MV-4-11 (cell line): ENCODE measurements at regions not wholly inside any gene's neighbourhood (a gene's known extent, or its start where the extent isn't known, plus 50 kb on each side); places are given as distances from the start of the nearest gene placed in this dataset.
"Not testable (repeated sequence)": the region's sequence is repeated elsewhere in the genome, so short reads cannot be mapped to it uniquely, and the experiment has no call there.

ENCODE experiments used
- DNase-seq: peaks from one replicate; lab custom pipeline; 2025; lab: John Stamatoyannopoulos, UW

- no peak for DNase-seq
Observed at GRCh38 chr12:46884362-46884761, 58.6 kb upstream of the SLC38A4 start.

- DNase-seq = no peak
Observed at GRCh38 chr12:46886541-46887041, 60.8 kb upstream of the SLC38A4 start.

DNA sequence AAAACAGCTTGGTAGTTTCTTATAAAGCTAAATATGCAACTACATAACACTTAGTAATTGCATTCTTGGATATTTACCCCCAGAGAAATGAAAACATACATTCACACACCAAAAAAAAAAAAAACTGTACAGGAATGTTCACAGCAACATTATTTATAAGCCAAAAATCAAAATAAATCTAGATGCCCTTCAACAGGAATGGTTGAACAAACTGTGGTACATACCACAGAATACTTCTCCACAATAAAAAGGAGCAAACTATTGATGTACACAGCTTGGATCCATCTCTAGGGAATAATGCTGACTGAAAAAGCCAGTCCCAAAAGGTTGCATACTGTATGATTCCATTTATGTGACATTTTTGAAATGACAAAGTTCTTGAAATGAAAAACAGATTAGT, 62.1 kb upstream of the SLC38A4 start:
- DNase-seq = no peak

DNA sequence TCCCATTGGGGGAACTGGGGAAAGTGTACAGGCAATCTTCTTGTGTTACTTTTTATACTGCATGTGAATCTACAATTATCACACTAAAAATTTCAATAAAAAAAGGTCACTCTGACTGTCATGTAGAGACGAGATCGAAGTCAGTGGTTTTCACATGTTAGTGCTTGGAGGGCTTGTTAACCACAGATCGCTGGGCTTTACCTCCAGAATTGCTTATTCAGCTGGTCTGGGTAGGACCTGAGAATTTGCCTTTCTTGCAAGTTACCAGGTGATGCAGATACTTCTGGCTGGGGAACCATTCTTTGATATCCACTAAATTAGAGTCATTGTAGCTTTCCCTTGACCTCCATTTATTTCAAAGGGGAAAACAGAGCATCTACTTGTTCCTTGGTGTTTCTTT, 62.8 kb upstream of the SLC38A4 start:
- no peak for DNase-seq

DNA sequence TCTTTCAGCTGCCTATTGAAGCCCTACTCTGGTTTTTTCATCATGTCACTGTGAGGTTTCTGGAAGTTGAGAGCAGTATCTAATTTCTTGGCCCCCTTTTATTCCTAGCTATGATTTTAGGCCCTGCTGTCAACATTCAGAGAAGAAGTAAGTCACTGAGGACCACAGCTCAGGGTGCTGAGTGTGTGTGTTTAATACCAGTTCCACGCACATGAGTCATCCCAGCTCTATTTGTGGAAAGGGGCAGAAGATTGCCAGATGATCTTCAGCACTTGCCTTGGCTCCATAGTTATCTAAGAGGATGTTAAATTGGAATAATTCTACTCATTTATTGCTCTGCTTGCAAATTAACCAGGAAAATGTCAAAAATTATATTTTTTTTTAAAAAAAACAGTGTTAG, 65.5 kb upstream of the SLC38A4 start:
- DNase-seq = no peak

GRCh38 chr12:46892034-46892705, 66.4 kb upstream of the SLC38A4 start:
- DNase-seq = no peak

- no peak for DNase-seq
Observed at GRCh38 chr12:46892887-46893286, 67.1 kb upstream of the SLC38A4 start.

DNA sequence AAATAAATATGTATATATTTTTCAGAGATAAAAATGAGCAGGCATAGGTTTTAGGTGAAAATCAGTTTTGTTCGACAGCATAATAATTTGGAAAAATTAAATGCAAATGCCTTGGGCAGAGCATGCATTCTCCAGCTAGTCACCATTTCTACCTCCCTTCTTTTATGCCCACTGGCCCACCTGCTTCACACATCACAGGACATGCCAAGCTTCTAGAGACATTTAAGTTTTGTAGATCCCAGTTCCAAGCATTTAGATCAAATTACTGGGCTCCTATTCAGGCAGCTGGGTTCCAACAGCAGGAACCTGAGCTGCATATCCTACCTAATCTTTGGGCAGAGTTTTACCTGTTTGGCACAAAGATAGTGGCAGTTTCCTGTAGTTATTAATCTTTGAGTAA, 67.6 kb upstream of the SLC38A4 start:
- DNase-seq = no peak

GRCh38 chr12:46895726-46896125, 69.9 kb upstream of the SLC38A4 start:
- no peak for DNase-seq

DNA sequence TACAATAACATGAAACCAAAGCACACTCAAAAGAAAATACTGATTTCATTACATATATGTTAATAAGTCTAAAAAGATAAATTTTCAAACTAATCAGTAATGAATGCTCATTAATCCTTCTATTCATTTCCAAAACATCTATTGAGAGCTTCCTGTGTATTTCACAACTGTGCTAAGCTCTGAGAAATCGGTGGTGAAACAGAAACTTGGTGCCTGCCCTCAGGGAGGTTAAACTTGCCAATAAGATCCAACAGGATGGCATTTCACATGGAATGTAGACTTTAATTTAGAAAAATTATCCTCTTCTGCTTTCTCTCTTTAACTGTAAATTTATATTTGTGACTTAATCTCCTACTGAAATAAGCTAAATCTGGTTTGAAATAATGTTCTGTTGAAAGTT, 70.9 kb upstream of the SLC38A4 start:
- no peak for DNase-seq

DNA sequence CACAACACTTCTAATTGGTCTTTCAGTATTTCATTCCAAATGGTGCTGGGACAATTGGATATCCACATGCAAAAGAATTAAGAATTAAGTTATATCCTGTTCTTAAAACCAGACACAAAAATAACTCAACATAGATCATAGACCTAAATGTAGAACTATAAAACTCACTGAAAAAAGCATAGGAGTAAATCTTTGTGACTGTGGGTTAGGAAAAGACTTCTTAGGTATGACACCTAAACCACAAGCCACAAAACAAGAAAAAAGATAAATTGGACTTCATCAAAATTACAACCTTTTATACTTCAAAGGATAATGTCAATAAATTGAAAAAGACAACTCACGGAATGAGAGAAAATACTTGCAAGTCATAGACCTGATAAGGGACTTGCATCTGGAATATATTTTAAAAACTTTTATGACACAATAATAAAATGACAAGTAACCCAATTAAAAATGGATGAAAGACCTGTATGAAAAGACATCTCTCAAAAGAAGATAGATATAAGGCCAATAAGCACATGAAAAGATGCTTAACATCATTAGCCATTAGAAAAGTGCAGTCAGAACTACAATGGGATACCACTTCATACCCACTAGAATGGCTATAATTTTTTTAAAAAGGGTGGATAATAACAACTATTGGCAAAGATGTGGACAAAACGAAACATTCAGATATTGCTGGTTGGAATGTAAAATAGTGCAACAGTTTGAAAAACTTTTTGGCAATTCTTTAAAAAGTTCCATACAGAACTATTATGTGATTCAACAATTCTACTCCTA, 72.5 kb upstream of the SLC38A4 start:
- no peak for DNase-seq

DNA sequence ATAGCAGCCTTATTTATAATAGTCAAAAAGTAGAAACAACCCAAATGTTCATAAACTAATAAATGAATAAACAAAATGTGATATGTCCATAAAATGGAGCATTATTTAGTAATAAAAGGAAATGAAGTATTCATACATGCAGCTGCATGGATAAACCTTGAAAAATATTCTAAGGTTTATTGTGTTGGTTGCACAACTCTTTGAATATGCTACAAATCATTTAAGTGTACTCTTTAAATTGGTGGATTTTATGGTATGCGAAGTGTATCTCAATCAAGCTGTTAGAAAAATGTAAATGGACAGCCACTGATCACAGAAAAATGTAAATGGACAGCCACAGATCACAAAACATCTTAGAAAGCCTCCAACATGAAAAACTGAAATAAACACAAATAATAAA, 73.2 kb upstream of the SLC38A4 start:
- no peak for DNase-seq

DNA sequence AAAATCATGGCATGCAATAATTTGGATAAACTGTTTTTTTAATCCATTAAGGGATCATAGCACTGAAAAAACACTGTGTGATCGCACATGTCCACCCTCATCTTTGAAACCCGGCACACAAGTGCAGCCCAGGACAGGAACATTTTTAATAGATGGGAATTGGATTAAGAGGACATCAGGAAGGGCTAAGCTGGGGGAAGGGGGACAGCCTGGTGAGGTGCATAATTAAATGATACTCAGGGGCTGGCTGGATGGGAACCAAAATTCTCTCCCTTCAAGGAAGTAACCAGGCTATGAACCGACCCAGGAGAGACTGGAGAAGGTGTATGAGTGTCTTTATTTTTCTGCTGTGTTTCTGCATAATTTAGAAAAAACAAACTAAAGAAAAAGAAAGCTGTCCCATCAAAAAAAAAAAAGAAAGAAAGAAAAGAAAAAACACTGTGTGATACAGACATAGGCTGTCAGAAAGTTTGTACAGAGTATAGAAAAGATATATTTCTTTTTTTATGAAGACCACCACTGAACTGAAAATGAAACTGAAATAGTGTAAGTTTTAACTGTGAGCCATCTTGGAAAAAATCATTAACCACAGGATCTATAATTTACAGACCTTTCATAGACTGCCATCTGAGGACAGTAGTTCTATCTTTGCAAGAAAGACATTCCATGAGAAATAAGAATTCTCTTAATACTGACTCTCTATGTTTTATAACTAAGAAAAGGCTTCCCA, 75.1 kb upstream of the SLC38A4 start:
- DNase-seq = no peak

GRCh38 chr12:46901464-46902205, 75.8 kb upstream of the SLC38A4 start:
- no peak for DNase-seq

GRCh38 chr12:46903058-46903457, 77.3 kb upstream of the SLC38A4 start:
- DNase-seq = no peak

- no peak for DNase-seq
Observed at GRCh38 chr12:46904406-46905238, 78.8 kb upstream of the SLC38A4 start.

GRCh38 chr12:46905239-46905627, 79.4 kb upstream of the SLC38A4 start:
- not testable (repeated sequence) for DNase-seq

DNA sequence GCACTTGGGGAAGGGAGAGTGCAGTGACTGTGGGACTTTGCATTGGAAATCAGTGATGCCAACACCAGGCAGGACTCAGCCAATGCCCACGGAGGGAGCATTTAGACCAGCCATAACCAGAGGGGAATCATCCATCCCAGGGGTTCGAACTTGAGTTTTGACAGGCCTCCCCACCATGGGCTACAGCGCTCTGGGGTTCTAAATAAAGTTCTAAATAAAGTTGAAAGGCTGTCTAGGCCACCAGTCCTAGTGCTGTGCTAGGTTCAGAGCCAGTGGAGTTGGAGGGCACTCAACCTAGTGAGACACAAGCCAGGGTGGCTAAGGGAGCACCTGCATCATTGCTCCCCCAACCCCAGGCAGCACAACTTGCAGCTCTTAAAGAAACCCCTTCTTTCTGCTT, 82.0 kb upstream of the SLC38A4 start:
- no peak for DNase-seq

- DNase-seq = no peak
Observed at GRCh38 chr12:46908236-46908935, 82.6 kb upstream of the SLC38A4 start.

- no peak for DNase-seq
Observed at GRCh38 chr12:46908936-46909635, 83.3 kb upstream of the SLC38A4 start.
